Activated naive CD4-positive, alpha-beta T cell treated with anti-CD3 and anti-CD28 coated beads, Interleukin-2, amount 50 U/mL, for 16 hours (primary cell): ENCODE measurements at regions not wholly inside any gene's neighbourhood (a gene's known extent, or its start where the extent isn't known, plus 50 kb on each side); places are given as distances from the start of the nearest gene placed in this dataset.
"Not testable (repeated sequence)": the region's sequence is repeated elsewhere in the genome, so short reads cannot be mapped to it uniquely, and the experiment has no call there.

ENCODE experiments used
- DNase-seq: peaks from one replicate; pipeline ENCODE4 v3.0.0-alpha.2; 2020

DNA sequence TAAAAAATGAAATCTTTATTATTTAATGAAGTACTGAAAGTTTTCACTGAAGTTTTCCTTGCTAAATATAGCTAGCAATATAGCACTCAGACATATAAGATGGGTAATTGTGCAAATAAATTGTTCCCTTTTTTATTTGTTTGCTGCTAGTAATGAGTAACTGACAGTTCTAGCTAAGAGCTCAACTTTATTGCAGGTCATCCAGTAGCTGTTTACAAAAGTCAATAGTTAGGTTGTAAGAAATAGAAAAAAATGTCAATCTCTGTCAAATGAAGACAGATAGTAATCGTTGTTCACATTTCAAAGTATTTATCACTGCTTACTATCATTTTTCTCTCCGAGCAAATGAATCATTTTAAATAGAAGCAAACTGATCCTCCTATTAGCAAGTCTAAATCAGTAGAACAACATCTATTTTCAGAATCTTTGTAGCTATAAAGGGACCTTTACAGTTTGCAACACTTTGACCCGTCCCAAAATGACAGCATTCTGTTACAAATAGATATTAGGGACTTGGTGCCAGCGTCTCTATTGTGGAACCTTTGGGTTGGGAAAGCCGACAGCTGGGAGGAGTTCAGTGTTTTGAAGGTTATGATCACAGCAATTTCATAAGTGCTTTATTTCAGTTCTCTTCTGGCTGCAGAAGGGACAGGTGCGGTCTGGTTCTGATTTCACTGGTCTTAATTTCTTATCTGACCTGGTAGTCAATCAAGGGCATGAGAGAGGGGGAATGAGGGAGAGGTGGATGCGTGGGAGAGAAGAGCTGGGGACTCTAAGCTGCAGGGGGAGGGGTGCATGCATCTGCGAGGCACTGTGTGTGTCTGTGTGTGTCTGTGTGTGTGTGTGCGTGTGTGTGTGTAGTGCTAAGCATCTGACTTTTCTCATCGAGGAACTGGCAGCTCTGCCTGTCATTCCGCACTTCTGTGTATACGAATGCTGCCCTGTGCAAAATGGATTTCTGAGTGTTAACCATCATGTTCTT lies 227.9 kb upstream of the PITX2 start:
- no peak for DNase-seq

DNA sequence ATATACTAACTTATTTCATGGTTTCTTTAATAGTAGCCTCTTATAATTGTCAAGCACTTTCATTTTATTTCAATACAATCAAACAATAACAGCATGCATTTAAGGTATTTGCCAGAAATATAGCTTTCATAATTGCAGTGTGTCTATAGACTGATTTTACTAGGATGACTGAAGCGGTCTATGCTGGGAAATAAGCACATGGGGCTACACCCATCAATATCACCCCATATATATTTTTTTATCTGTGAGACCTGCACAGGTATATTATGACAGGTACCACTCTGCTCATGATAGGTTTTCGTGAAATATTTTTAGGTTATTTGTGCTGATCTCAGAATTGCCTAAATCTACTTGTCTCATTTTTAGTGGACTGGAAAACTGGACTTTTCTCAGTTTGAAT lies 229.1 kb upstream of the PITX2 start:
- DNase-seq: no peak

DNA sequence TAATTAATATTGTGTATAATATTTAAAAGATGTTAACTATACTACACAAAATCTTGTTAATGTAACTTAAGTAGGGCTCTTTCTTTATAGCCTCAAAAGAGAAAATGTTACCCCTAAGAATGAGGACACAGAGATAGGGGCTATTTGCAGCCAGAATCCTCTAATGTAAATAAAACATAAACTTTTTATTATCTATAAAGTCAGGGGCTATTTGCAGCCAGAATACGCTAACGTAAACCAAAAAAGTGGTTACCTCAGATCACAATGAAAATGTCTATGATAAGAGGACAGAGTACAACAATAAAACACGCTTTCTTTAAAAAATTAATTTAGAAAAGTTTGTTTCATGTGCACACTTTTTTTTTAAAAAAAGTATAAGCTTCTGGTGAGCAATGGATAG lies 229.9 kb upstream of the PITX2 start:
- DNase-seq: no peak

DNA sequence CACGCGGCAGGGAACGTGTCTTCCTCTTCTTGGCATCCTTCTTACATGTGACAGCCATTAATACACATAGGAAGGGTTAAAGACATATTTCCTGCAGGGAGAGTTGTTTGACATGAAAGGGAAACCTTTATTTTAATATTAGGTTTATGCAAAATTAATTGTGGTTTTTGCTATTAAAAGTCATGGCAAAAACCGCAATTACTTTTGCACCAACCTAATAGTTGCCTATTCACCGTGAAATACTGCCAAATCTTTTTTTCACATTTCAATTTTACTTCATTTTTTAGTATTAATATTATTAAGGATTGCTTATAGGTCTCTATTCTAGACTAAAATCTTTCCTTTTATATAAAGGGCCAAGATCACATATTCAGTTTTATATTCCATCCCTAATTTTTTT lies 230.4 kb upstream of the PITX2 start:
- no peak for DNase-seq

DNA sequence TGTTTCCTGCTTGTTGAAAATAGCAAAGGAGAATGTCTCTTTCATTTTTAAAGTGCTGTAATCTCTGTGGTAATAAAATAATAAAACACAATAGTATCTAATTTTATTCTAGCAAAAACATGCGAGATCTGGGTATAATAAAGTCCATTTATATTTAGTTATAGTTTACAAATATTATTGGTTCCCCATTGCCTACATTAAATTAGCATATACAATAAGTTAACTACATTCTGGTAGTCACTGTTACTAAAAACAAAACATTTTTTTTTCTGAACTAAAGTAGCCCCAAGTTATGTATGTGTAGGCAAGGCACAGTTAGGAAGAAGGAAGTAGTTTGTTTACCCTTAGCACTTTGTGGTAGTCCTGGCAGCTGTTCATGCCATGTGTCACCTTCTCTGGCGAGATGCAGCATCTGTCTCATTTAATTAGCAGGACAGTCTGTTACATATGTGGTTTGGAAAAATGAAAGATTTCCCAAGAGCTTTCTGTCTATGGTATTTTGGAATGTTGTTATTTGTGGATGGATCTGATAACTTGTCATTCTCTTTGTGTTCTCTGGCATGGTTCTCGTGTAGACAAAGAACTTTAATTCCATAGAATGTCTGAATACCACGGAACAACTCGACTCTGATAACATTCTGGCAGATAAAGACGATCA lies 231.3 kb upstream of the PITX2 start:
- DNase-seq: no peak

DNA sequence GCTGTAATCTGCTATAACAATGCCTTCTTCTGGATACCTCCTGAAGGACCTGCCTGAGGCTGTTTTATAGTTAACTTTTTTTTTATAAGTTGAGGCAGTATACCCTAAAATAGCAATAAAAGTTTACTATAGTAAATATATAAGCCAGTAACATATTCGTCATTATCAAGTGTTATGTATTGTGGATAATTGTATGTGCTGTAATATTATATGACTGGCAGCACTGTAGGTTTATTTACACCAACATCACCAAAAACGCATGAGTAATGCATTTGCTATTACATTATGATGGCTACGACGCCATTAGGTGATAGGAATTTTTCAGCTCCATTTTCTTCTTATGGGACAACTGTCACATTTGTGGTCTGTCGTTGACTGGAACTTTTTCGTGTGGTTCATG lies 237.2 kb upstream of the PITX2 start:
- DNase-seq: no peak

DNA sequence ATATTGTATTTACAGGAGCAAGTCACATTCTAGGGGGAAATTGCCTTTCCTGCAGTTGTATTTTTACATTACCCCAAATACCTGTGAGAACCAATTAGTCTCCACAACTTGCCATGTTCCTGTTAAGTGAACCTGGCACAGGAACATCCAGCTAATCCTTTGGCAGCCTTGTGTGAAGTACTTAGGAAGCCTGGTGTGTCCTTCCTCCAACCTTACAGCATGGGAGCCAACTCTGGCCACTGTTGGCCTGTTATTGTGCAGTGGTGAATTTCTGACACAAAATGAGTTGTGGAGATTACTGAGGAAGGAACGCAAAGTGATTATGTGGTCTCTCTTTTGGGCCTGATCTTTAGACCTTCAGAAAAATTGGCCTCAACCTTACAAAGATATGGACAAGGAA lies 238.0 kb upstream of the PITX2 start:
- DNase-seq: no peak

DNA sequence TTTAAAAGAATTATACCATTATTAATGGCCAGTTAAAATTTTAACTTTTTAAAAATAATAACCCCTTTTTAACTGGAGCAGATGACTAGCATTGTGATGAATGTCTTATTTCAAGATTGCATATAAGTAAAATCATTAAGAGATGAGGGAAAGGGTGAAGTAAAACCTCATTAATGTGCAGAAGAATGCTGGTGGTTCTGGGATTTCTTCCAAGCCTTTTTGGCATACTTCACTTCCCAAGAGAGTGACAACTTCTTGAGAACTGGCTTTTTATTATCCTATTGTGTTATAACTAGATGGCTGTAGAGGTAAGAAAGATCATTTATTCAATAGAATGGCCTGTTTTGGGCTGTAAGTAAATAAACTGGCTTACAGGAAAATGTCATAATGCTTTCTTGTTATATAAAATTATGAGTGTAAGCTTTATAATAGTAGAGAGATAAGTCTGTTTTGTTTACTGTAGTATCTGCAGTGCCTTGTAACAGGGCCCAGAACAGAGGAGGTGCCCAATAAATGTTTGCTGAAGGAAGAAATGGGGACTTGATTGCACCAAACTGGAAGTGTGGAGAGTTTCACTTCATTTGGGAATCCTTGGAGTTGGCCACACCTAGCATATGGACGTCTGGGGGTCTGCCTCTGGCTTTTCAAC lies 242.9 kb upstream of the PITX2 start:
- no peak for DNase-seq

DNA sequence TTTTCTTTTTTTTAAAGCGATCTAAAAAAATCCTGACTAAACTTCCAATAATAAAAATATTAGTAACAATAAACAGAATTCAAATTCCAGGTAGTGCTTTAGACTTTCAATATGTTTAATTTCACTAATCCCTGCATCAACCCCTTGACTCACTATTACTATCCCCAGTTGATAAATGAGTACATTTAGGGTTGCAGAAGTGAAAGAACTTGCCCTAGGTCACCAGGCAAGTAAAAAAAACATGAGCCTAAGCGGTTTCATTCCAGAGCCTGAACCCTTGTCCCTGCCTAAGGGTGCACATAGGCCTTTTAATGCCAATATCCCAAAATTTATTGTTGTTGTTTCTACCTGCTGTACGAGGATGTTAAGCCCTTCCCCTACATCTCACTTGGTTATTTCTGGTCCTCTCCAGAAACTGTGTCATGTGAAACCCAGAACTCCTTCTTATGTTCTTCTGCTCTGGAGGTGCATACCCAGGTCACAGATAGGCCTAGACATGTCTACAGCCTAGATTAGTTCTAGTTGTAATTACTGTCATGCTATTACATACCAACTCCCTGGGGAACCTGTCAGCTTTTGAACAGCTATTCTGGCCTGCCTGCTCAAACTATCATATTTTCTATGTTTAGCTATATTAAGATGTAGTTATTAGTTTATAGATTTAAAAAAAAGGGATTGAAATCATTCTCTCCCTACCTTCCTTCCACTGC lies 244.5 kb upstream of the PITX2 start:
- no peak for DNase-seq

DNA sequence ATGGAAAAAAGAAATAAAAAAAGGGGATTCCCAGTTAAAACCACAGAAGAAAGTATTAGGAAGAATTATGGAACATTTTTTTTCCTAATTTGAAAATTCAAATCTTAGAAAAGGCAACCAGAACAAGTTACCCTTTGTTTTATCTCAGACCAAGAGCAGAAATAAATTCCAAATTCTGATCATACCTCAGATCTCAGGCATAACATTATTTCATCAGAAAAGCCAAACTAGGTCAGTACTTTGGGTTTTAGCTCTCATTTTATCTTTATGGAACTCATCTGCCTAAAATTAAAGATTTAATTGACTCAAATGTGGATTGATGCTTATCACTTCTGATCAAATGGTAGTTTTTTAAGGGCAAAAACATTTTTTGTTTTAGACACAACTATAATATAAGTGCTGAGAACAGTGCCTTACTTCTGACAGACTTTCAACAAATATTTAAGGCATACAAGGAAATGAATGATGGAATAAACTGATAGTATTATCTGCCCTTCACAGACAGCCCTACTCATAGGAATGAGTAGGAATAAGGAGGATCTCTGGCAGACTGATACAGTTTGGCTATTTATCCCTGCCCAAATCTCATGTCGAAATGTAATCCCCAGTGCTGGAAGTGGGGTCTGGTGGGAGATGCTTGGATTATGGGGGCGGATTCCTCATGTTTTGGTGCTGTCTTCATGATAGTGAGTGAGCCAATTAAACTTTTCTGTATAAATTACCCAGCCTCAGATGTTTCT lies 245.3 kb upstream of the PITX2 start:
- no peak for DNase-seq

DNA sequence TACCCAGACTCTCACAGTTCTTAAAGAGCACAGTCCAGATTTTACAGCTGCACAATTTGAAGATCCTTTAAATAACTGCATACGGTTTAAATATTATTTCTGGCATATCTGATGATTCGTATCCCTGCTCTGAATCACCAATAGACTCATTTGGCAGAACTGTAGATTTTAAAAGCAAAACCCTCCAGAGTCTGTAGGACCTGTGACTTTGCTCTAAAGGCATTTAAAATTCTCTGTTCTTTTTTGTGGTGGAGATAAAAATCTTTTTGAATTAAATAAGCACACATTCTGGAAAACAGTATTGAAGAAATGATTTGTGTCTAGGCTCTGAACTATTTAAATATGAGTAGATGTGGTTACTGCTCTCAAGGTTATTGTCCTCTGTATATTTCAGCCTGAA lies 246.2 kb upstream of the PITX2 start:
- no peak for DNase-seq

DNA sequence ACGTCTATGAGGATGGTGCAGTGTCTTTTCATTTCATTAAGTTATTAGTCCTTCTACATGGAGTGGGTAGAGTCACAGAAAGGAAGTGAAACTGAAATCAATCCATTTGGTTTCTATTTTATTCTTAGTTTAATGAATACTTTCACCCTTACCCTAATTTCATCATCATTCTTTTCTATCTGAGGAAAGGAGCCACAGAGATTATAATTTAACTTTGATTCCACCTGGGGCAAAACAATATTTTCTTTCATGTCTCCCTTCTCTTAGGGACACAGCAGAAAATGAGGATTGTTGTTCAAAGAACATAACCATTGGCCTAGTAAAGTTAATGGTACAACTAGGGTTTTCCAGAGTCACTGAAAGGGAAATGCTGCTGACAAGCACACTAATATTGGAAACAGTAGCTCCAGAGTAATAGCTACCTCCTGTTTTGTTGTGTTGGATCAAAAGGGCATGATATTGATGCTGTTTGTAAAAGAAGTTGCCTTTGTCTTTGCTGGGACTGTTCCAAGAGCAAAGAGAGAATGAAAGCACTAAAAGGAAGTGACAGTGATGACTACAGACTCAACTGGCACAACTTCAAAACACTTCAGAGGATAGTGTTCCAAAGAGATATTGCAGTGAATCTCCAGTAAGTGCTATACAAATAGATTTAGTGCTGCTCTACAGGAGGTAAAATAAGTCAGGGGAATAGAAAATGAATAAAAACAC lies 247.1 kb upstream of the PITX2 start:
- DNase-seq: no peak

DNA sequence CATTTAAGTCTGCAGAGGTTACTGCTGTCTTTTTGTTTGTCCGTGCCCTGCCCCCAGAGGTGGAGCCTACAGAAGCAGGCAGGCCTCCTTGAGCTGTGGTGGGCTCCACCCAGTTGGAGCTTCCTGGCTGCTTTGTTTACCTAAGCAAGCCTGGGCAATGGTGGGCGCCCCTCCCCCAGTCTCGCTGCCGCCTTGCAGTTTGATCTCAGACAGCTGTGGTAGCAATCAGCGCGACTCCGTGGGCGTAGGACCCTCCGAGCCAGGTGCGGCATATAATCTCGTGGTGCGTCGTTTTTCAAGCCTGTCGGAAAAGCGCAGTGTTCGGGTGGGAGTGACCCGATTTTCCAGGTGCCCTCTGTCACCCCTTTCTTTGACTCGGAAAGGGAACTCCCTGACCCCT lies 253.3 kb upstream of the PITX2 start:
- DNase-seq: not testable (repeated sequence)

DNA sequence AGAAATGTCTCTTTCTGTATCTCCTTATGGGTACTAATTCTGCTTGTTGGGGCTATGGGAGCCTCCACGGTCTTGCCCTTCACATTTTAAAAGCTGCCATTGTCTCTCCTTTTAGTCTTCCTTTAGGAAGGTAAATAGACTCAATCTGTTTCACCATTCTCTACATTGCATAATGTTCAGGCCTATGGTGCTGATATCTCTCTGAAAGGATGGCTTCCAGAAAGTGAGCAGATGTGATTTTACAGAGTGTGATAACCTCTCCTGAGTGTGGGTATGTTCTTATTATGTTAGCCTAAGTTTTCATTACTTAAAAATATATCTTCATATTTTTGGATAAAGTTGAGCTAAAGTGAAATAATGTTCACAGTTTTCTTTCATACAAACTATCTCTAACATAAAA lies 254.0 kb upstream of the PITX2 start:
- no peak for DNase-seq

DNA sequence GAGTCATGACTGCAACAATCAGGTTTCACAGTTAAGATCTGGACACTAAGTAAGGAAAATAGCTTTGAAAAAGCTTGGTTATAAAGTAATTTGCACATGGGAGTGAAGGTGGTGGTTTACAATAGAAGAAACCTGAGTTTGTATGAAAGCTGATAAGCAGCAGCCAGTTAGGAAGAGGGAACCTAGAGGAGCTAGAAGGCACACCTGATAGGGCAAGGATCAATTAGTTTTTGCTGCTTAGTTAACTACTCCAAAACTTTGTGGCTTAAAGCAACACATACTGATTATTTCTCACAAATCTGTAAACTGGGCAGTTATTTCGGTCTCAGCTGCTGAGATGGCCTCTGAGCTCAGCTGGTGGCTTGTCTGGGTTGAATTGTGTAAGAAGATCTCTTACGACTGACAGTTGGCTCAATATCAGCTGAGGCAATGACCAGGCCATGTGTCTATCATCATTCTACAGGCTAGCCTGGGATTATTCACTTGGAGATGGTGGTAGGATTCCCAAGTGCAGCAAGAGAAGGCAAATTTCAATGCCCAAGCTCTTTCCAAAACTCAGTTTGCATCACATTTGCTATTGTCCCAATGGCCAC lies 255.0 kb upstream of the PITX2 start:
- DNase-seq: no peak

DNA sequence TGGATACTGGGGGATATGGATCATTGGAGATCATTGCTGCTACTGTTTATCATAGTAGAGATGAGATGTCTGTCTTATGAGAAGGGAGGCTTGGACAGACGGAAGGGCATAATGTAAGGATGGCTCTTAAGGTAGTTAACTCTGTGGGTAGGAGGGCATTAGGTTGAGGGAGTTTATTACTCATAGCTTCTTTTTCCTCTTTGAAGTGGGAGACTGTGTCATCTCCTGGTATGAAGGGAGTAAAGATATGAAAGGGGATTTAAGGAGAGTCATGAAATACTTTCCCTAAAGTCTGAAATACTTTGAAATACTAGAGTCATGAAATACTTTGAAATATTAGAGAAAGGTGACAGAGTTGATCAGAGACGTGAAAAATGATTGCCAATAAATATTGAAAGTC lies 255.5 kb upstream of the PITX2 start:
- no peak for DNase-seq

DNA sequence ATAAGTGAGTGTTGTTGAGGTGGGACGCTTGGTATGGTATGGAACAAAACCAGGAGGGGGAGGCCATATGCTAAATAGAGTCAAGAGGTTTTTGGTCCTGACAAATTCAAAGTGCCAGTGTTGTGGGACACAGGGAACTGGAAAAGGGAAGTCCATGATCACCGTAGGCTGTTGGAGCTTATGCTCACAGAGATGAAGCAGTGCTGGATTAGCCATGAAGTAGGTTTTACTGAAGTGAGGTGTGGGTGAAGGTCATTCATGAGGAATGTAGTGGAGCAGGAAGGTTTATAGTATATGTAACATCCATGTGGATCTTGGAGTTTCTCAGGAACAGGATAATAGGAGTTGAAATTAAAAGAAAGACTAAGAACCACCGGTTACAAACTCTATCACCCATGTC lies 256.1 kb upstream of the PITX2 start:
- DNase-seq: no peak

DNA sequence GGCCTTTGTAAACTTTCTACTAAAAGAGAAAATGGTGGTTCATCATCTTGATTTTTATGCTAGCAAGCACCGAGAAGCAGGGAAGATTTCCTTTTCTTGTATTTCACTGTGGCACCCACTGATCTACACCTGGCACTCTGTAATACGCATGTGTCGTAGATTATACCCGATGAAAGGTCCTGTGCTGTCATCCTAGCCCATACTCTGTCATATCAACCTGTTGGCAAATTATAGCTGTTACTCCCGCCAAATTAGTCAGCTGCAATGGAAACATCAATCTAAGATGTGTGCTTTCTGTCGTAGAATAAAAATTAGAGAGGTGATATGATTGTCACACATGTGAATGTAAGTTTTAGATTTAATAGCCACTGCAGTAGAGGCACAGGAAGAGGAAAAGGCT lies 263.4 kb upstream of the PITX2 start:
- DNase-seq: no peak

DNA sequence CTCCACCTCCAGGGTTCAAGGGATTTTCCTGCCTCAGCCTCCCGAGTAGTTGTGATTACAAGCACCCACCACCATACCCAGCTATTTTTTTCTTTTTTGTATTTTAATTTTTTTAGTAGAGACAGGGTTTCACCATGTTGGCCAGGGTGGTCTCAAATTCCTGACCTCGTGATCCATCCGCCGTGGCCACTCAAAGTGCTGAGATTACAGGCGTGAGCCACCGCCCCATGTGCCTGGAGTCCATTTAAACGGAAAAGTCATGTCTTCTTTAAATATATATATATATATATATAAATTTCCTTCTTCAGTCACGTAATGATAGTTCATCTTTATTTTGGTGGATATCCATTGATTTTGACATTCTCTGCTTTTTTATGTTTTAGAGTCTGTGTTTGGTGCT lies 264.0 kb upstream of the PITX2 start:
- DNase-seq: no peak

DNA sequence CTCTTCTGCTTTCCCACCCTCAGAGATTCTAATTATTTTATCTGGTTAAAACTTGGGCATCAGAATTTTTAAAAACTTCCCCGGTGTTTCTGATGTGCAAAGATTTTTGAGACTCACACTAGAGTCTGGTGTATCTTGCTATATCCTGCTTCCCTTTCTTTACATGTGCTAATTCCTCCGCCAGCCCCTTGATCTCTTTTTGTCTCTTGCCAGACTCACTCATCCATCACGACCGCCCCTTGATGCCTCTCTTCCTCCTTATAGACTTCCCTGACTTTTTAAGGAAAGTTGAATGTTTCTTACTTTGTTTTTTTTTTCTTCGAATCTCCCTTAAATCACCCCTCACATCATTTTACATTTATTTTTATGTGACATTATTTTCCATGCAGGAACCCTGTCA lies 274.9 kb upstream of the PITX2 start:
- DNase-seq: no peak

DNA sequence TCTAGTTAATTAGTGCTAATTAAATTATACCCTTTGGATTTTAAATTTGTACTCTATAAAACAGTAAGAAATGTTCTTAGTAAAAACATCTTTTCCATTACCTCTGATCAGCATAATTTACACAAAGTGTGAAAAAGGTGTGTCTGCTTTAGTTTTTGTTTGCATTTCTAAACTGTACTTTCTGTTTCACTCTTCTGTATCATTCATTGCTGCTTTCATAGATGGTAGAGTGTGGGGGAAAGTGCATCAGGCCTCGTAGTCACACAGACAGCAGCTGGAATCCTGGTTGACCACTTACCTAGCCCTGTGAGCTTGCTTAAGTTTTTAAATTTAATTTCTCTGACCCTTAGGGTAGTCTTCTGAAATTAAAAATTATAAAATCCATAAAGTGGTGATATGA lies 275.4 kb upstream of the PITX2 start:
- no peak for DNase-seq
